ENCODE measurements at regions not wholly inside any gene's neighbourhood (a gene's known extent, or its start where the extent isn't known, plus 50 kb on each side); places are given as distances from the start of the nearest gene placed in this dataset.

GRCh38 chr3:106247902-106248684, 379.3 kb upstream of the CBLB start:
- Histone ChIP-seq H3K36me3 (ENCODE audit: control insufficient read depth, insufficient read depth, low read length) (no peaks in the 10 kb centered on the region), H3K9ac (ENCODE audit: low read length) (no peak overlapping the region), H3K27me3 (ENCODE audit: control insufficient read depth, insufficient read depth, low read length) (no peaks in the 10 kb centered on the region), H3K9me3 (ENCODE audit: control insufficient read depth, low read length) (no peaks in the 10 kb centered on the region), H3K4me3 (ENCODE audit: low read length) (no peak overlapping the region), H3K4me1 (ENCODE audit: control insufficient read depth, insufficient read depth, low read length) (no peaks in the 10 kb centered on the region)

- H3K36me3 ChIP-seq (ENCODE audit: control insufficient read depth, insufficient read depth, low read length) = no peaks in the 10 kb centered on the region
- no peaks in the 10 kb centered on the region for H3K9me3 ChIP-seq (ENCODE audit: control insufficient read depth, low read length)
- H3K4me1 ChIP-seq (ENCODE audit: control insufficient read depth, insufficient read depth, low read length) = no peaks in the 10 kb centered on the region
These were observed 380.3 kb upstream of the CBLB start for GRCh38 chr3:106249159-106249558.

DNA sequence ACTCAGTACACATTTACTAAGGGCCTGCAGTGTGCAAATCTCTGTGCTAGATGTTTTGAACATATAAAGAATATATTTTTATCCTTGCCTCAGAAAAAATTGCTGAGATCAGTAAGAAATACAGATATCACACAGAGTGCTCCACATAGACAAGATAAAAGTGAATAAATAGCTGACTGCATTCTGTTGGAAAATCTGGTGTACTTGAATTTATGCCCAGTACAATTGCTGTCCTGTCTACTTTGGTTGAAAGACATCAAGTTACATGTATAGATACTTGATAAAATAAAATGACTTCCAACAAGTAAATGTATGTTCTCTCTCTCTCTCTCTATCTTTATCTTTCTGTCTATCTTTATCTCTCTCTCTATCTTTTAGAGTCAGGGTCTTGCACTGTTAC, 381.2 kb upstream of the CBLB start:
- Histone ChIP-seq H3K27me3 (ENCODE audit: control insufficient read depth, insufficient read depth, low read length) (no peaks in the 10 kb centered on the region), H3K36me3 (ENCODE audit: control insufficient read depth, insufficient read depth, low read length) (no peaks in the 10 kb centered on the region), H3K9me3 (ENCODE audit: control insufficient read depth, low read length) (no peaks in the 10 kb centered on the region), H3K4me3 (ENCODE audit: low read length) (no peak overlapping the region), H3K4me1 (ENCODE audit: control insufficient read depth, insufficient read depth, low read length) (no peaks in the 10 kb centered on the region), H3K9ac (ENCODE audit: low read length) (no peak overlapping the region)

More at GRCh38 chr3:106249159-106249558, 380.3 kb upstream of the CBLB start:
- H3K9ac ChIP-seq (ENCODE audit: low read length) = no peak overlapping the region
- H3K27me3 ChIP-seq (ENCODE audit: control insufficient read depth, insufficient read depth, low read length) = no peaks in the 10 kb centered on the region
- H3K4me3 ChIP-seq (ENCODE audit: low read length) = no peak overlapping the region

GRCh38 chr3:106251160-106251892, 382.5 kb upstream of the CBLB start:
- H3K9ac ChIP-seq (ENCODE audit: low read length) = no peak overlapping the region
- no peaks in the 10 kb centered on the region for H3K9me3 ChIP-seq (ENCODE audit: control insufficient read depth, low read length)
- no peak overlapping the region for H3K4me3 ChIP-seq (ENCODE audit: low read length)
- H3K27me3 ChIP-seq (ENCODE audit: control insufficient read depth, insufficient read depth, low read length) = no peaks in the 10 kb centered on the region
- H3K36me3 ChIP-seq (ENCODE audit: control insufficient read depth, insufficient read depth, low read length) = no peaks in the 10 kb centered on the region
- H3K4me1 ChIP-seq (ENCODE audit: control insufficient read depth, insufficient read depth, low read length) = no peaks in the 10 kb centered on the region

GRCh38 chr3:106255870-106256248, 387.0 kb upstream of the CBLB start:
- H3K36me3 ChIP-seq (ENCODE audit: control insufficient read depth, insufficient read depth, low read length) = no peaks in the 10 kb centered on the region

GRCh38 chr3:106256249-106256957, 387.6 kb upstream of the CBLB start:
- Histone ChIP-seq H3K9me3 (ENCODE audit: control insufficient read depth, low read length) (no peaks in the 10 kb centered on the region), H3K27me3 (ENCODE audit: control insufficient read depth, insufficient read depth, low read length) (no peaks in the 10 kb centered on the region), H3K9ac (ENCODE audit: low read length) (no peak overlapping the region), H3K4me3 (ENCODE audit: low read length) (no peak overlapping the region), H3K36me3 (ENCODE audit: control insufficient read depth, insufficient read depth, low read length) (no peaks in the 10 kb centered on the region), H3K4me1 (ENCODE audit: control insufficient read depth, insufficient read depth, low read length) (no peaks in the 10 kb centered on the region)

More at GRCh38 chr3:106255870-106256248, 387.0 kb upstream of the CBLB start:
- H3K27me3 ChIP-seq (ENCODE audit: control insufficient read depth, insufficient read depth, low read length) = no peaks in the 10 kb centered on the region
- H3K9me3 ChIP-seq (ENCODE audit: control insufficient read depth, low read length) = no peaks in the 10 kb centered on the region
- H3K9ac ChIP-seq (ENCODE audit: low read length) = no peak overlapping the region
- H3K4me3 ChIP-seq (ENCODE audit: low read length) = no peak overlapping the region
- no peaks in the 10 kb centered on the region for H3K4me1 ChIP-seq (ENCODE audit: control insufficient read depth, insufficient read depth, low read length)

- Histone ChIP-seq H3K9me3 (ENCODE audit: control insufficient read depth, low read length) (no peaks in the 10 kb centered on the region), H3K4me3 (ENCODE audit: low read length) (no peak overlapping the region), H3K36me3 (ENCODE audit: control insufficient read depth, insufficient read depth, low read length) (no peaks in the 10 kb centered on the region), H3K9ac (ENCODE audit: low read length) (no peak overlapping the region), H3K4me1 (ENCODE audit: control insufficient read depth, insufficient read depth, low read length) (no peaks in the 10 kb centered on the region), H3K27me3 (ENCODE audit: control insufficient read depth, insufficient read depth, low read length) (no peaks in the 10 kb centered on the region)
These were observed 388.4 kb upstream of the CBLB start for GRCh38 chr3:106257172-106257571.

DNA sequence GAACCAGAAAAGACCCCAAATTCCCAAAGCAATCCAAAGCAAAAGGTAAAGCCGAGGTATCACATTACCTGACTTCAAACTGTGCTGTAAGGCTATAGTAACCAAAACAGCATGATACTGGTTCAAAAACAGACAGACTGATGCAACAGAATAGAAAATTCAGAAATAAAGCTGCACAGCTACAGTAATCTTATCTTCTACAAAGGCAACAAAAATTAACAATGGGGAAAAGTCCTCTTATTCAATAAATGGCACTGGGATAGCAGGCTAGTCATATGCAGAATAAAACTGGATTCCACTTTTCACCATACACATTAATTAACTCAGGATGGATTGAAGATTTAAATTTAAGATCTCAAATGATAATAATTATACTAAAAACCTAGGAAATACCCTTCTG, 392.6 kb upstream of the CBLB start:
- no peak overlapping the region for H3K9ac ChIP-seq (ENCODE audit: low read length)
- H3K27me3 ChIP-seq (ENCODE audit: control insufficient read depth, insufficient read depth, low read length) = no peaks in the 10 kb centered on the region
- no peaks in the 10 kb centered on the region for H3K36me3 ChIP-seq (ENCODE audit: control insufficient read depth, insufficient read depth, low read length)
- no peaks in the 10 kb centered on the region for H3K4me1 ChIP-seq (ENCODE audit: control insufficient read depth, insufficient read depth, low read length)
- no peaks in the 10 kb centered on the region for H3K9me3 ChIP-seq (ENCODE audit: control insufficient read depth, low read length)
- H3K4me3 ChIP-seq (ENCODE audit: low read length) = no peak overlapping the region

- Histone ChIP-seq H3K4me1 (ENCODE audit: control insufficient read depth, insufficient read depth, low read length) (no peaks in the 10 kb centered on the region), H3K4me3 (ENCODE audit: low read length) (no peak overlapping the region), H3K36me3 (ENCODE audit: control insufficient read depth, insufficient read depth, low read length) (no peaks in the 10 kb centered on the region), H3K27me3 (ENCODE audit: control insufficient read depth, insufficient read depth, low read length) (no peaks in the 10 kb centered on the region), H3K9me3 (ENCODE audit: control insufficient read depth, low read length) (no peaks in the 10 kb centered on the region), H3K9ac (ENCODE audit: low read length) (no peak overlapping the region)
These were observed 393.3 kb upstream of the CBLB start for GRCh38 chr3:106261915-106262683.

DNA sequence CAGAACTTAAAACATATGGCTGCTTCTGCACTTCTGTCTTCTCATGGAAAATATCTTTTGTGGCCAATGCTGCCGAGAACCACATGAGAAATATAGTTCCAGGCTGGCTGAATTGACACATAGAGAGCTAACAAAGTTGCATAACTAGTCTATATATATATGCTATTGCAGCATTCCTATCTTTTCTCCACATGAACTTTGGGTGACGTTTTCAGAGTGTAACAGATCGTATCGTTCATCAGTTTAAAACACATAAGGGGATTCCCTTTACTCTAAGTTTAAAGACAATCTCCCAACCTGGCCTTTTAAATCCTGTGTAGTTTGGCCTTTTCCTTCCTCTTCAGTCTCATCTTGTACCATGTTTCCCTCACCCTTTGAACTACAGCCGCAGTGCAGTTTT, 394.2 kb upstream of the CBLB start:
- no peaks in the 10 kb centered on the region for H3K36me3 ChIP-seq (ENCODE audit: control insufficient read depth, insufficient read depth, low read length)

DNA sequence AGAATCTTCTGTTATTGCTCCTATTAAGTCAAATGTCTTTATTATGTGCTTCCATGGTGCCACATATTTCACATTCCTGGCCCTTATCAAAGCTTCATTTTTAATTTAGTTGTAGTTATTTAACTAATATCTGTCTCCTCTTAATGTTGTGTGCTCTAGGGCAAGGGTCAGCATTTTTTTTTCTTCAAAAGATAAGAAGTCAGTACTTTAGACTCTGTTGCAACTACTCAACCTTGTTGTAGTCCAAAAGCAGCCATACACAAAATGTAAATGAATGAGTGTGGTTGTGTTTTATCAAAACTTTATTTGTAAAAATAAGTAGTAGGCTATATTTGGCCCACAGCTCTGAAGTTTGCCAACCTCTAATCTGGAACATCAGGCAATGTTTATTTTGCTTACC, 394.7 kb upstream of the CBLB start:
- Histone ChIP-seq H3K9ac (ENCODE audit: low read length) (no peak overlapping the region), H3K4me1 (ENCODE audit: control insufficient read depth, insufficient read depth, low read length) (no peaks in the 10 kb centered on the region), H3K4me3 (ENCODE audit: low read length) (no peak overlapping the region), H3K36me3 (ENCODE audit: control insufficient read depth, insufficient read depth, low read length) (no peaks in the 10 kb centered on the region), H3K9me3 (ENCODE audit: control insufficient read depth, low read length) (no peaks in the 10 kb centered on the region), H3K27me3 (ENCODE audit: control insufficient read depth, insufficient read depth, low read length) (no peaks in the 10 kb centered on the region)

More for the DNA sequence above, 394.2 kb upstream of the CBLB start:
- Histone ChIP-seq H3K27me3 (ENCODE audit: control insufficient read depth, insufficient read depth, low read length) (no peaks in the 10 kb centered on the region), H3K9ac (ENCODE audit: low read length) (no peak overlapping the region), H3K4me3 (ENCODE audit: low read length) (no peak overlapping the region), H3K9me3 (ENCODE audit: control insufficient read depth, low read length) (no peaks in the 10 kb centered on the region), H3K4me1 (ENCODE audit: control insufficient read depth, insufficient read depth, low read length) (no peaks in the 10 kb centered on the region)

Measured in mucosa of stomach (tissue), 1 donor.